COR-L47 (cell line): ENCODE measurements at regions not wholly inside any gene's neighbourhood (a gene's known extent, or its start where the extent isn't known, plus 50 kb on each side); places are given as distances from the start of the nearest gene placed in this dataset.

Experiments
- DNase-seq: peaks from one replicate; lab custom pipeline; 2025; lab: John Stamatoyannopoulos, UW

DNA sequence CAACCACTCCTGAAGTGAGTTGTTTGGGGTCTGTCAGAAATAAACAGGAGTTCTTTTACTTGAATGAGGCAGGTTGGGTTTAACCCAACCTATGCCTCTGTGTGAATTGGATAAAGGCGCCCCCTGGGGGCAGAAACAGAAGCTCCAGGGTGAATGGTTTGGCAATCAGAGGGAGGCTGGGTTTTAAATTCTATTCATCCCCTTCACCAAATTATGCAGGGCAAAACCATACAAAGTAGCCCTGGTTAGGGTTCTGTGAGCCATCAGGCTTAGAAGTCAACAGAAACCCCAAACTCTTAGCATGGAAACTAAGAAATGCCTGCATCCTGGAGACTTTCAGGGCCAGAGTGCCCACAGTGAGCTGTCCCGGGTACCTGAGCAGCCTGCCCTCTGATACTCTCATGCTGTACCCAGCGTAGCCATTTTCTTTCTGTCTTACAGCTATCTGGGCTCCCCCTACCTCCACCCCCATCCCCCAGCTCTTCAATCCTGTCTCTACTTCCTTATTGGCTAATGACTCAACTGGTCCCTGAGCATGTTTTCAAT, 241.5 kb downstream of the ICOS start:
- DNase-seq, result no peak

GRCh38 chr2:204180649-204181048, 244.1 kb downstream of the ICOS start:
- peak; percentile 32 for DNase-seq

- no peak for DNase-seq
These were observed 247.0 kb downstream of the ICOS start for GRCh38 chr2:204183608-204184007.

DNA sequence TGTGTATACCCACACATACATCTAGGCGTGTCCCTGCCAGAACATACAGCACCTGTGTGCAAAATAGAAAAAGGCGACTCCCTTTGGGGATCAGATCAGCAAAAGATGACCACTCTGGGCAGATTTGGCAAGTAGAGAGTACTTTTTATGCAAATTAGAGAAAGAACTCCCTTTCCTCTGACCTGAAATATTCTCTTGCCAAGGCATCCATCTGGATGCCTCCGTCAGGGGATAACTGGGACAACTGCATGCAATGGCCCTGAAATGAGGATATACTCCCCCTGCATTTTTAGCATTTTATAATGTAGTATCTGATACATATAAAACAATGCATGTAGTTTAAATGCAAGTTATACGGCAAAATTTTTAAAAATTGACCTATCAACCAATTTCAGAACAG, 247.7 kb downstream of the ICOS start:
- no peak for DNase-seq

DNA sequence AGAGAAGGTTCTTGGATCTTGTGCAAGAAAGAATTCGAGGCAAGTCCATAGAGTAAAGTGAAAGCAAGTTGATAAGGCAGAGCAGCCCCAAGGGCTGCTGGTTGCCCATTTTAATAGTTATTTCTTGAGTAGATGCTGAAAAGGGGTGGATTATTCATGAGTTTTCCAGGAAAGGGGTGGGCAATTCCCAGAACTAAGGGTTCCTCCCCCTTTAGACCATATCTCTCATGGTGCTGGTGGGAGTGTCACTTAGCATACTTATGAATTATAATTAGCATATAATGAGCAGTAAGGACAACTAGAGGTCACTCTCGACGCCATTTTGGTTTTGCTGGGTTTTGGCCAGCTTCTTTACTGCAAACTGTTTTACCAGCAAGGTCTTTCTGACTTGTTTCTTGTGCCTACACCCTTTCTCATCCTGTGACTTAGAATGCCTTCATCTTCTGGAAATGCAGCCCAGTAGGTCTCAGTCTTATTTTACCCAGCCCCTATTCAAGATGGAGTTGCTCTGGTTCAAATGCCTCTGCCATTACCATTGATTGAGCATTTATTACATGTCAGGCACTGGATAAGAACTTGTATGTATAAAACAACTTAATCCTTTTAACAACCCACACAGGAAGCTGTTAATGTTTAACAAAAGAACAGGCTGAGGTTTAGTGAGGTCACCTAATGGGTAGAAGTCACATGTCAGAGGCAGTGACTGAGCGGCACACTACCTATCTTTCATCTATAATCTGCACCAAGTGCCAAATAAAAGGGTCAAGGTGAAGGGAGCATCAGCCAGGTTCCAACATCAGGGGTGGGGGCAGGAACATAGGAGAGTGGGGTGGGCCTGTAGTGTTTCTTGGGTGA, 250.9 kb downstream of the ICOS start:
- DNase-seq, result no peak

- DNase-seq, result no peak
These were observed 255.0 kb downstream of the ICOS start for GRCh38 chr2:204191574-204191973.

DNA sequence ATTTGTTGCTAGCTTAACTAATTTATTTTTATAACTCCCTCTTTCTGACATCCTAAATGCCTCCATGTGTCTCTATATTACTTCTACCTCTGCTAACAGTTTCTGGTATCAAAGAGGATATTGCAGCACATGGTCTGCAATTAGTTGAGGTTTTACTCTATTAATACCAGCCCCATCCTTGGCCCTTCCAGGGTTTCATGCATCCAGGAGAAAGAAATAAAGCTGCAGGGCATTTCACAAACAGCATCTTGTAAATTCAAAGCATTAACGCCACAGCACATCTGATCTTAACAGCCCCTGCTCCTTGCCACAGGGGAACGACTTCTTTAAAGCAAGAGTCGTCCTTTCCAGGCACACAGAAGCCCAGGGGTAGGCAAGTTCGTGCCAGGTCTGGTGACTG, 258.9 kb downstream of the ICOS start:
- no peak for DNase-seq

- peak; percentile 35 for DNase-seq
These were observed 260.9 kb downstream of the ICOS start for GRCh38 chr2:204197336-204198005.

DNA sequence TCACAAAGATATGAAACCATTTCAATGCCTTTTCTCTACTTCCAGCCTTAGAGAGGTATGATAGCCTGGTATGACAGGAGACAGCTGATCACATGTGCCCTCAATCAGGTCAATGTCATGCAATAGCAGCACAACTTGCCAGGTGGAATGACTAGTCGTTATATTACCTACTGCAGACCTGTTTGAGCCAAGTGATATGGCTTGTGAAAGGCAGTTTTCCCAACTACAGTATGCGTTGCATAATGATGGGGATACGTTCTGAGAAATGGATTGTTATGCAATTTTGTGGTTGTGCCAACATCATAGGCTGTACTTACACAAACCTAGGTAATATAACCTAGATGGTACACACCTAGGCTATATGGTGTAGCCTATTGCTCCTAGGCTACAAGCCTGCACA, 262.8 kb downstream of the ICOS start:
- DNase-seq, result no peak

- DNase-seq, result no peak
These were observed 264.9 kb downstream of the ICOS start for GRCh38 chr2:204201507-204201906.

DNA sequence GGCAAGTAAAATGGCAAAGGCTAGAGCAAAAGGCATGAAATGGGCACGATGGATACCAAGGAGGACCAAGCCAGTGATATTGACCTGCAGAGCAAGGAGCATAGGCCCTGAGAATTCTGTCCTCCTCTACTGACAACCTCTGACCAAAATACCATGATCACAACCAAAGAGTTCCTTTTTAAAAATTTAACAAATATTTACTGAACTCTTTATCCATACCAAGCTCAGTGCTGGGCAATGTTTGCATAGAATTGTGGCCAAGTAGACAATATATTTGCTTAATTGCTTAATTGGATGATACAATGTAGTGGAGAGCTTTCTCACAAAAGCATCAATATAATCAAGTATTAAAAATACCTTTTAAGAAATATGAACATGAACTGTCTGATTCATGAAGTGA, 265.7 kb downstream of the ICOS start:
- DNase-seq, result no peak

- DNase-seq, result no peak
These were observed 267.1 kb downstream of the ICOS start for GRCh38 chr2:204203704-204204103.

- no peak for DNase-seq
These were observed 268.5 kb downstream of the ICOS start for GRCh38 chr2:204205082-204205481.

- DNase-seq, result no peak
These were observed 269.0 kb downstream of the ICOS start for GRCh38 chr2:204205538-204205937.

DNA sequence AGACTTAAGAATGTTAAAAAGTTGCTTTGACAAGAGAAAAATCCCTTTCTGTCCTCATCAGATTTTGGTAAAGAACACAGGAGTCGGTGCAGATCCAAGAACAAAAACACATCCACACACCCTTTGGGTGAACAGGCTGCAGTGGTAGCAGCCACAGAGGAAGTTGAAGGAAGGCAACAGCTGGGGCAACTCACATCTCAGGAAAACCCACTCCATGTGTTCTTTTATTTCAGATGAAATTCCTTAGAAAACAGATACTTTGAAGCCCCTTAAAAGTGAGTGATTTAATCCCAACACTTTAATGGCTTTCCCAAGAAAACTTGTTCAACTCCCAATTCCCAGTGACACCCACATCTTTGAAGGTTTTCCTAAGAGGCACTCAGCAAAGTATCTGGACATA, 271.3 kb downstream of the ICOS start:
- no peak for DNase-seq

DNA sequence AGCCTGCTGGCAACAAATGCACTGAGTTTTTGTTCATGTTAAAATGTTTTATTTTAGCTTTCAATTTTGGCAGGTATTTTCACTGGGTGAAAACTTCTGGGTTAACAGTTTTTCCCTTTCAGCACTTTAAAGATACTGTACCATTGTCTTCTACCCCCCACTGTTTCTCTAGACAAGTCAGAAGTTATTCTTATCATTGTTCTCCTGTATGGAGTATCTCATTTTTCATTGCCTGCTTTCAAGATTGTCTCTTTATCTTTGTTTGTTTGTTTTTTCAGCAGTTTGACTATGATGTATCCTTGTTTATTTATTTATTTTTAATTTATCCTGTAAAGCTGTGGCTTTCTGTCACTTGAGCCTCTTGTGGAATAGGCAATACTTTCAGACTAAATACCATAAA, 277.0 kb downstream of the ICOS start:
- no peak for DNase-seq

DNA sequence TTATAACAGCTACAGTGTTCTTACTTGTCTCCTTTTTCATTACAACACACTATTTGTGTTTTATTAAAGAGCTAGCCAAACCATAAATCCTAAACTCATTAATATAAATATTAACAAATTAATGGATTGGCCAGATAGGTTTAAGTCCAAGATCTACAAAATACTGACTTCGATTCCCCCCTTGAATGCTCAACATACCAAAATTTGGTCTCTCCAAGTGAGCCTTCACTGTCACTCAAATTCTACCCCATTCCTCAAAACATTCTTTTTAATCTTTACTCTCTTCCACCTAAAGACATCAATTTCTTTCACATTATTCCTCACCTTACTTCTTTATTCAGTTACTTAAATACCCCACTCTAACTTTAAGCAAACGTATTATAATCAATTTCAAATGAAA, 281.5 kb downstream of the ICOS start:
- DNase-seq, result no peak

- no peak for DNase-seq
These were observed 282.6 kb downstream of the ICOS start for GRCh38 chr2:204219196-204219595.

GRCh38 chr2:204220896-204221295, 284.3 kb downstream of the ICOS start:
- DNase-seq, result no peak

DNA sequence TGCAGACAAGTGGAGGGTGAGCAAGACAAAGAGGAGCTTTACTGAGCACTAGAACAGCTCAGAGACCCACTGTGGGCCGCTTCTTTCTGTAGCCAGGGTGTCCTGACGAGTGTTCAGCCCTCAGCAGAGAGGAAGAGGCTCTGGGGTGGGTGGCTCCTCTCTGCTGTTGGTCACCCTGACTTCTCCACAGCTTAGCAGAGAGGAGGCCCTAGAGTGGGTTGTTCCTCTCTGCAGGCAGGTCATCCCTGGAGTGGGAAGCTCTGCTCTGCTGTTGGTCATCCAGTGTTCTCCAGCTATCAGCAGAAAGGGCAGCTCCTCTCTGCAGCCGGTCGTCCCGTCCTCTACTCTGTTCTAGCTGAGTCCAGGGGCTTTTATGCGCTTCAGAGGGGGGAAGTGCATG, 286.5 kb downstream of the ICOS start:
- no peak for DNase-seq

GRCh38 chr2:204223544-204223943, 287.0 kb downstream of the ICOS start:
- no peak for DNase-seq

DNA sequence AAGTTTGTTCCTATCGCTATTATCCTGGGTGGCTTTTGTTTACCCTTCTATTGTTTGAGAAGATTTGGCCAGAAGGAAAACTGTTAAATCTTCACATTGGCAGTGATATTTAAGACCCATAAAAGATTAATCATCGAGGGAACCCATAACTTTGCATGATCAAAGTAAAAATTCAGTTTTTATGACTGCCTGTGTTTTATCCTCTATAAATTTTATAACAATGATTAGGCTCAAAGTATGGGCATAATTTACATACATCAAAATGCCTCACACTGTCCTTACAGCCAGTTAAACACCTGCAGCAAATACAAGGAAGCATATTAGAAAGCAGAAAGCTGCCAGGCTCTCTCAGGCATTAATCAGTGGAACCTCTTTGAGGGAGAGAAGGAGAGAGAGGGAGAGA, 289.1 kb downstream of the ICOS start:
- peak; percentile 9 for DNase-seq

- no peak for DNase-seq
These were observed 289.8 kb downstream of the ICOS start for GRCh38 chr2:204226305-204226880.
